HG02938 (cell line): ENCODE measurements at regions not wholly inside any gene's neighbourhood (a gene's known extent, or its start where the extent isn't known, plus 50 kb on each side); places are given as distances from the start of the nearest gene placed in this dataset.

ENCODE experiments used
- ATAC-seq: cut with Tn5 transposase; IDR thresholded peaks from one replicate; pipeline ENCODE4 v1.9.1; 2021; ENCODE audit warnings: mild to moderate bottlenecking, moderate library complexity; ENCODE audit not compliant: unreplicated experiment

DNA sequence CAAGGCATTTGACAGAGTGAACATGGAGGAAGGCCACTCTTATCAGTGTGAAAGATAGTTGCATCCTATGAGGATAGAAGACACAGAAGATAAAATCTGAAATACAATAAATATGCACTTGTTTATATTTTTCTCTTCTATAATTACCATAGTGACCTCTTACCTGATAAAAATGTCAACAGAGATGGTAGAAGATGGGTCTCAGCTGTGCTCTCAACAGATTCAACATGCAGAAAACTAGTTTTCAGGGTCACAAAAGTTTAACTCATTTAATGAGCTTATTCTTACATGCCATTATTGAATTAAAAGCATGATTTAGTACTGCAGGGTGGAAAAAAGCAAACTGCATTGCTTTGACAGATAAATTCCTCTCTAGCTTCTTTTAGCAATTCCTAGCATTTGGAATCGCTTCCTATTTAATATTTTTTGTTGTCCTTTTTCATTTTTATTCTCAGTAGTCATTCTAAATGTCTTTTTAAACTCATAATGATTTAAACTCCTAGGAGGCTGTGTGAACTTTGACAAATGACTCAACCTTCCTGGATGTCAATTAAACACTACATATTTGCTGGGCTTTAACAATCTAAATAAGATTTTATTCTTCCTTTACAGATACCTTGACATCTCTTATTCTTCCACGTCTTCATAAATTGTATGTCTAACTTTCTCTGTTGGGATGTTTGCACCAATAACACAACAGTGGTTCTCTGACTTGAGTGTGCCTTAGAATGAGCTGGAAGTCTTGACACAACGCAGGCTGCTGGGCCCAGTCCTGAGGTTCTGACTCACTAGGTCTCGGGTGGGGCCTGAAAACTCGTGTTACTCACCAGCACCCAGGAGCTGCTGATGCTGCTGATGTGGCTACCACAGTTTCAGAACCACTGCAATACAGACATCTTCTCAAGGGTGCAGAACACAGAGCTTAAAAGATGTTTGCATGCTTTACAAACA is 565.5 kb upstream of the IGFBP3 start:
- ATAC-seq, result no peak

DNA sequence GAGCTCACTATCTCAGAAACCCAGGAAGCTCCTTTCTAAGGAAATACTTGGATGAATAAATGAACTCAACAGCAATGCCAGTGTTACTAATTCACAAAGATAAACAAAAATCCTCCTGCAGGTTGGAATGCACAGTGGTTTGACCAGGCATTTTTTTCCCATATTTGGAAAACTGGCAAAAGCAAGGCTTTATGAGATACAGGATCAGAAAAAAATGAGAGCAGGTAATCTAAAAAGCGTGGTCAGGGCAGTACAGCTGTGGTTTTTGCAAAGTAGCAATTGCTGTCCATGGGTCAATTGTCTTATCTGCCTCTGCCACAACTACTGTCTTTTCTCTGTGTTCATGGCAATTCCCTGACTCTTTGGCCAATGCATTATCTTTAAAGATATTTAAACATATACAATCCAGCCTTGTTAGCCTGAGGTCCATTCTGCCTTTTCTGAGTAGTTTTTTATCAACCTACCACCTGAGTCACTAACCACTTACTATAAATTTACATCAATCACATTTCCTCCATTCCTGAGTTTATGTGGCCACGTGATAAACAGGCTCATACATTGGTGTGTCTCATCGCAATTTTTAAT is 564.5 kb upstream of the IGFBP3 start:
- ATAC-seq, result no peak

DNA sequence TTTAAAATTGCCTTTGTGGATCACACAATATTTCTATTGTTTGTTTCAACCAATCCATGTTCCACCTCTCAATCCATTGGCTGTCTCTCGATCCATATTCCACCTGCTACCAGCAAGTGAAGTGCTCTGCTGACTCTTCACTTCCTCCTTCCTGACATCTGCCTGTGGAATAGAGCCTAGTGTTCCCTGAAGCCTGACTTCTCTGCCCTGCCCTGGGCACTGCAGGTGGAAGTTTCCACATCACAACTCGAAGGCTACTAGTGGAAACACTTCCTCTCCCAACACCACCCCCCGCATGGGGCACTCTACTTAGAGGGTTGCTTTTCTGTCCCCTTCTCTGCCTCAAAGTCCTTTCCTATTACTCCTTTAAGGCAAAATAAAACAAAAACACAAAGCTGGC is 563.8 kb upstream of the IGFBP3 start:
- ATAC-seq, result no peak

DNA sequence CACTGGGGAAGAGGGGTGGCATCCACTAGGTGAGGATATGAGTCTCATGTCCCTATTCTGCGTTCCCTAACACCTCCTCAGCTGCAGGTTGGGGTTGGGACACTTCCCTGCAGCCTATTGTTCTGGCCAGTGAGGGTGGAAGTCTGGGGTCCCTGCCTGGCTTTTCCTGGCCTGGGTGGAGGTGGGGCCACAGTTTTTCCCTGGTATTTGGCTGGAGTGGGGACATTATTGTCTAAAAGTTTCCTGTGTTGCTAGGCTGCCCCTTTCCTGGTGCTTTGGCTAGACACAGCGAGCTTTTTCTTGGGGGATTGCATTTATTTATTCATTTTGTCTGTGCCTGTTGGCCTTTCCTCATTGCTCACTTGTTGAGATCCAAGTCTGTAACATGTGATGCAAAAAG is 559.5 kb upstream of the IGFBP3 start:
- ATAC-seq, result no peak

DNA sequence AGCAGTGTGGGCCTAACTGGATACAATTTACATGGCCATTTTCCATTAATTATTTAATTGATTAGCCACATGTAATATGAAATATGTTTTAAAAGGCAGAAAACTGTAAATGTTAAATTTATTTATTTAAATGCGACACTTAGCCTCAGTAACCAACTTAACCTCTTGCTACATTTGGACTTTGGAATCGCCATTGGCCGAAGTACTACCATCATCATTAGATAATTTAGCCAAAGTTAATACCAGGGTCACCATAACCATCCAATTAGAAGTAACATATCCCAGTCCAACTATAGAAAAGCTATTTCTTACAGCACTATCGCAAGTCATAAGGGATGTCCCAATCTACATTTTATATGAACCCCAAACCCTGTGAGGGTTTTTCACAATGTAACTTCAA is 558.6 kb upstream of the IGFBP3 start:
- no peak for ATAC-seq

DNA sequence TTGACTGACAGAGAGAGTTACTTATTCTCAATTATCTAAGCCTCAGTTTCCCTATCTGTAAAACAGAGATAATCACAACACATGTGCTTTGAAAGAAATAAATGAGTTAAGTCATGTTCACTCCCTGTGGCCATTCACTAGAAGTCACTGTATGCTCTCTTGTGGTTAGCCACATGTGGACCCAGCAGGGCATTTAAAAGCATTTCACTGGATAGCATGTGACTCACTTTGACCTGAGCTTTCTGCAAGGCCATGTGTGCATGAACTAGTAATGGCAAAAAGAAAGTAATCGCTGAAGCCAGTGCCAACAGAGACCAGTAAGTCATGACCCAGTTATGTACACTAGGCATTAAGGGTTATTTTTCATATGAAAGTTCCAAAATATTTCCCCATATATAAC is 557.0 kb upstream of the IGFBP3 start:
- ATAC-seq, result no peak

DNA sequence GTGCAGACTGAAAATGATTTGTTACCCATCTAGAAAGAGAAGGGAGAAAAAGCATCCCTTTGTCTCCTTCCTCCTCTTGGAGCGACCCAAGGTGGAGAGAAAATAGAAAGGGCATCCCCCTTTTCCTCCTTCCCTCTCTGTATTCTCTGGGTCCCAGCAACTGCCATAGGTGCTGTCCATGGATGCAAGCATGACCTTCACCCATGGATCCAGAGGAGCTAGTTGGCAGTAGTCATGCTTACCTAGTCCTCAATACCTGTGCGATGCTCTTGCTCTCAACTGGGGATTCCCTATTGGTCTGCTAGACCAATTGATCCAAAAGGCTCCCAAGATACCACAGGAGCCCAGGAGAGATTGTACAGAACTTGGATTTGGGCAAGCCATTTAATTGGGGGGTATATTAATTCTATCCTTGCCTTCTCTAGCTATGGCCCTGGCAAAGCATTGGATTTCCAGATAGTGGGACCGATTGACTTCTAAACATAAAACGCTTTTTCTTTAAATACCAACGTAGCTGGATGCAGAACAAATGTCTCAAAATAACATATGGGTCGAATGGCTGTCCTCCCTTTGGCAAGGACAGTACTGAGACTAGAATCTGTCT is 547.8 kb upstream of the IGFBP3 start:
- no peak for ATAC-seq

DNA sequence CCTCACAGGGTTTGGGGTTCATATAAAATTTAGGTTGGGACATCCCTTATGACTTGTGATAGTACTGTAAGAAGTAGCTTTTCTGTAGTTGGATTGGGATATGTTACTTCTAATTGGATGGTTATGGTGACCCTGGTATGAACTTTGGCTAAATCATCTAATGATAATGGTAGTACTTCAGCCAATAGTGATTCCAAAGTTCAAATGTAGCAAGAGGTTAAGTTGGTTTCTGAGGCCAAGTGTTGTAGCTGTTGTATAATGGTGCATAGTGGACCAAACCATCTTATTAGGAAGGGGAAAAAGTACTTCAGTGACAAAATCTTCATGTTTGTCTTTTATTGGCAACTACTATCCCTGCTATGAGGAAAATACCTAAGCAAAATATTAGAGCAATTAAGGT is 542.1 kb upstream of the IGFBP3 start:
- no peak for ATAC-seq

DNA sequence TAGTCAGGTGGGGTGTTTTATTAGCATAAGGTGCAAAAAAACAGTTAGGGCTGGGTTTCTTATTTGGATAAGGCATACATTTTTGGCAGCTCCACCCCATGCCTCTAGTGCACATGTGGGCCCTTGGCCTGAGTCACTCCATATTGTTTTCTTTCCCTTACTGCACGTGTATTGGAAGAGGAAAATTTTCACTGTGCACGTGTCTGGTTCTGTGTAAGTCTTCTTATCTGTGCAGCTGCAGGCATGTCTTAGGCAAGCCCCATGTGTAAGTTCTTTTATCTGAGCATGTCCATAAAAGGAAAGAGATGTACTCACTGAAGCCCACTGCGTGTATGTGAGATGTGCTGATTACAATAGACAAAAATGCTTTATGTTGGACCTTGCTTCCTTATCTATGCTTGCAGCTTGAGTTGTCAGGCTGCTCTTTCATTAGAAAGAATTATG is 540.3 kb upstream of the IGFBP3 start:
- ATAC-seq, result no peak

DNA sequence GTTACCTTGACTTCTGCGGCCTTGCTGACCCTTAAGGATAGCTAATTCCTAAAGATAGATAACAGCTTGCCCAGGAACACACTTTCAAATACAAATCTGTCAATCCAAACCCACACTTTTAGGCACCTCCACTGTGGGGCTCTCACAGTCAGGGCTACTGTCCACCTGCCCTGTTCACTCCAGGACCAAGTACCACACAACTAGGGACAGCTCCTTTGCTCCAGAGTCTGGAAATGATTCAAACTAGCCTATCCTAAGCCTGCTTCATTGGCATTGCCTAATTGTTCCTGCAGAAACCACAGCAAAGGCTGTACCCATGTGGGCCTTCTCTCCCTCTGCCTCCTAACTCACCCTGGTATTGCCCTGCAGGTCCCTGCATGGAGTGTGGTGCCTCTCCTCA is 538.9 kb upstream of the IGFBP3 start:
- ATAC-seq, result no peak

DNA sequence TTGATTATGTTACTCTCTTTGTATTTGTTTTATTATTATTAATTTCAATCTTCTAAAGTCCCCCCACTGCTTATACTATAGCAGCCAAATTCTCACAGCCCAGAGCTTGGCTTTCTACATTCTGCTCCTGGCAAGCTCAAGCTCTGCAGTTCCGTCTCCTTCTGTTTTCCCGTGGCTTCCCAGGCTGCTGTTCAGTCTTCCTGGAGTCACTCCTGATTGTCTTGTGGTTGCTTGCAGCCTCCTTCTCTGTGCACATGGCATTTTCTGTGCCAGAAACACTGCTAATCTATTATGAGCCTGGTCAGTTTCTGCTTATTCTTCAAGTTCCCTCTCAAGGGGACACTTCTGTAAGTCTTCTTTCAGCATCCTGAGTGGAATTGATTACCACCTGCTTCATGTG is 533.7 kb upstream of the IGFBP3 start:
- no peak for ATAC-seq

DNA sequence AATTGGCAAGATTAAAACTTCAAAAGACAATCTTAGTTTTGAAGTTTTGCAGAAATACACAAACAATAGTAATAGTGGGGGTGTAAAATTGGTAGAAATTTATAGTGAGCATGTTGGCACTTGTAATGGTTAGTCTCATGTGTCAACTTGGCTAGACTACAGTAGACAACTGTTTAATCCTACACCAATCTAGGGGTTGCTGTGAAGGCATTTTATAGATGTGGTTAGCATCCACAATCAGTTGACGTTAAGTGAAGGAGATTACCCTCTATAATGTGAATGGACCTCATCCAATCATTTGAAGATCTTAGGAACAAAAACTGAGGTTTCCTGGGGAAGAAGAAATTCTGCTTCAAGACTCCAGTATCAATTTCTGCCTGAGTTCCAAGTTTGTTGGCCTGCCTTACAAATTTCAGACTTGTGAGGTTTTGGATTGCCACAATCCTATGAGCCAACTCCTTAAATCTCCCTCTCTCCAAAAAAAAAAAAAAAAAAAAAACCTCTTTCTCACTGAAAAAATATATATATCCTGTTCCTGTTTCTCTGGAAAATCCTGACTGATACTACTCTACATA is 531.6 kb upstream of the IGFBP3 start:
- ATAC-seq, result no peak

DNA sequence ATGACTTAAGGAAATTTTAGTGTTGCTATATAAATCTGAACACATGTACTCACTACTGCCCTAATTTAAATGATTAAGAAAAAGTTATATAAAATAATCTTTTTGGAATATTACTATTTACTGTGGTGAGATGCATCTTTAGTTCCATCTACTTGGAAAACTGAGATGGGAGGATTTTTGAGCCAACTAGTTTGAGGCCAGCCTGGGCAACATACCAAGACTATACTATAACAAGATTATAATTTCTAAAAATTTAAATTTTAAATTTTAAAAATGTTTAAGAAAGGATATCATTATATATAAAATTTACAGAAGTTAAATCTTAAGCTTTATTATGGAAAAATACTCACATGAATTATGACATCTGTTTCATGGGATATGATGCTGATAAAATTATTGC is 530.8 kb upstream of the IGFBP3 start:
- ATAC-seq, result no peak

DNA sequence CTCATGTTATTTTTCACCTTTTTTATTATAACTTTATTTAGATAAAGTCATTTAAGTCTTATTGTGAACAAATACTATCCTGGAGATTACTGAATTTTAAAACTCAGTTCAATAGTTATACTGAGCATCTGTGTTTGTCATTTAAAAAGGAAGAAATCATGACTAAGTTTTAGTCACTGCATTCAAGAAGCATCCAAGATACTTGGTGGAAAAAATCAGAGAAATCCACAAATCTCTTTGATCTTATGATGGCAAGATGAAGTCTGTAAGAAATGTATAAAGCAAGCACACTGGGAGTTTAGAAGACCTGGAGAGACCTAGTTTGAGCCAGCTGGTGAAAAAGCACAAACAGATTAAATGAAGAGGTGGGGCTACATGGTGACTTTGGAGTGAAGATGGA is 529.8 kb upstream of the IGFBP3 start:
- ATAC-seq, result no peak

DNA sequence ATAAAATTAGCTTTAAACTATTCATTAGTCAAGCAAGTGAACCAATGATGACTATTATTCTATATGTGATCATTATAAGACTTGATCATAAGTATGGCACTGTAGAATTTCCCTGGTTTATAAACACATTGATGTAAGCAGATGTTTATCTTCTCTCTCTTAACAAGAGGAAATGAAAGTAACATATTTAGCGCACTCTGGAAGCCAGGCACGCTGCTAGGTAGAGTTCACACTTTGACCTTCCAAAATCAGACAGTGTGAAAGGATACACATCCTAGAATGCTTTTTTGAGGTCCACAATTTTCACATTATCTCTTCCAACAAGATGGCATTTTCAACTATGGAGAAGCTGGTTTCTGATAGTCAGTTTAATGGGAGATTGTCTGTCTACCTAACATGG is 529.4 kb upstream of the IGFBP3 start:
- no peak for ATAC-seq

DNA sequence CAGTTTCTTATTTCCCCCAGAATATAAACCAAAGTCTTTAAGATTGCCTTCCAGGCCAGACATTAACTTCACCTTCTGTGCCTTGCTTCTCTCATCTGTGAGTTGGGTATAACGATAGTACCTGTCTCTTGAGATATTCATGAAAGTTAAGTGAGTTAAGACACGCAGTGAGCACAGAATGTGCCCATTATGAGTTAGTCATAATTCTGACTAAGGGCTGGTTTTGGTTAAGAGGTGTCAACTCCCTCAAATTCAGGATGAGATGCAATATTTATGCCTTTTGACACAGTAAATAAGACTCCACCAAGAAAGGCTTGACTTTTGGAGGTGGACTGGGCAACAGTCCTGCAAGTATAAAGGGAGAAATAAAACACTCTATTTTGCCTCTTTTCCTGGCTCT is 528.7 kb upstream of the IGFBP3 start:
- ATAC-seq, result no peak

DNA sequence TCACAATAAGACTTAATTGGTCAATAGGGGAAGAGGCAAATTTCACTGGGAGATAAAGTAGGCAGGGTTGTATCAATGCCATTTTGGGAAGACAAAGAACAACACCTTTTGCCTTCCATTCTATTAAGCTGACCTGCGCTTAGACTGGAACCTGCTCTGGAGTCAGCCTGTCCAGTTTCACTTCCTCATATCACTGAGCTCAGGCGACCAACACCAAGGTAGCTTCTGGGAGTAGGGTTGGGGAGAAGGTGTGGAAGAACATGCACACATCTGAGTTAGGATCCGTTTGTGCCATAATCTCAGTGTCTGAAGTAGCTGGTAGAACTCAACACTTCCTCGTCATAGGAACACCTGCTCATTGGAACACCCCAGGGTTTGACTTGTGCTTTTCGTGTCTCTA is 527.4 kb upstream of the IGFBP3 start:
- ATAC-seq, result no peak

DNA sequence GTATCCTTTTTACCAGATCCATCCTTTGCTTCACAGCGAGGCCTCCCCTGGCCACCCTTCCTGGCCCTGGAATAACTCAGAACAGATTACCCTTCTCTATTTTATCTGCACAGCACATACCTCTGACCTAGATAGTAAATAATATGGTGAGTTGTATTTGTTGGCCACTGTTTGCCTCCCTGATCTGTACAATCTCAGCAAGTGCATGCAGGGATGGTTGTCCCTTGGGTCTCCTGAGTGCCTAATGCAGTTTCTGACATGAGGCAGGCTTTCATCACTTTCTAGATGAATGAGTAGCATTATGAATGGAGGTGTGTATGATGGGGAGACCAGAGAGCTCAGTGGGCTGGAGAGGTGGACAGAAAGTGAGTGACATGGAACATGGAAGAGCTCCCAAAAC is 525.1 kb upstream of the IGFBP3 start:
- no peak for ATAC-seq

DNA sequence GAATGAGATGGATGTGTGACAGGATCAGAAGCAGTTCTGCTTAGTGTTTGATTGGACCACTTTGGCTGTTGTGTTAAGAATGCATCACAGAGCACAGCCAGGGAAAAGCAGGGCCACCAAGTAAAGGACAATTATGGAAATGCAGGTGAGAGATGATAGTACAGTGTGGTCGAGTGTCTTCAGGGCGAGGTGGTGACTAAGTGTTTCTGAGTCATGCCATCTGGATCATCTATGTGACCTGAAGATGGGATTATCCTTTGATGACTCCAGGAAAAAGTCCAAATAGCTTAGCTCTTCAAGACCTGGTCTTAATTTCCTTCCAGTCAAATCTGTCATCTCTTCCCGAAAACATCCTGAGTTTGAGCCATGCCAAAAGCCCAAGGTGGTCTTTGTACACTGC is 523.2 kb upstream of the IGFBP3 start:
- no peak for ATAC-seq

DNA sequence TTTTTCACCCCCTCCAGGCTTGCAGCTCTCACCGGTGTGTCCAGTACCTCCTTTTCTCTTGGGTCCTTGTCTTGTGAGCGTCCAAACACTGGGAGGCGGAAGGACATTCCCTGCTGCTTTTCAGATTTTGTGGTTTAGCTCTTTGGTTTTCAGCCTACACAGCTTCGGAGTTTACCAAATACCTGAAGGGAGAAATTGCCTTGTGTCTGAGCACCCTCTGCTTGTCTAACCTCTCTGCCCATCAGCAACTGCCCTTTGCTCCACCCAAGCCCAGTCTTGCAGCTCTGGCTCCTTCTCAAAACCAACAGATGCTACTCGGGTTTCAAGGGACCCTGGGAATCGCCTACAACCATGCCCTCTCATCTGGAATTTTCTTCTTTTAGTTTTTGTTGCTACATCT is 519.1 kb upstream of the IGFBP3 start:
- no peak for ATAC-seq

DNA sequence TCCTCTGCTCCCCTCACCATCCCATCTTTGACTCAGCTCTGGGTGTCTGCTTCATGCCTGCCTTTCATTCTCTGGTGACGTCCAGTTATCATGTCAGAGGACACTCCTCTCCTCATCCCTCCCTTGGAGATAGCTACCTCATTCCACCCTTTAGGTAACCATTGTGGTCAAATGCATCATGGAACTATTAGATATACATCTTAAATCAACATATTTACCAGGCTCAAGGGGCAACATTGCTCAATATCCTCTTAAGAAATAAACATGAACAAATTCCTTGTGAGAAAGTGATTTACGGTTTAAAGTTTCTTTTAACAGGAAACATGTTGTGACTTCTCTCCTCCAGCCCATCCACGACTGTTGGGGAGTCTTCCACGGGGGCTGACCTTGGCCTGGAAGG is 511.6 kb upstream of the IGFBP3 start:
- no peak for ATAC-seq

DNA sequence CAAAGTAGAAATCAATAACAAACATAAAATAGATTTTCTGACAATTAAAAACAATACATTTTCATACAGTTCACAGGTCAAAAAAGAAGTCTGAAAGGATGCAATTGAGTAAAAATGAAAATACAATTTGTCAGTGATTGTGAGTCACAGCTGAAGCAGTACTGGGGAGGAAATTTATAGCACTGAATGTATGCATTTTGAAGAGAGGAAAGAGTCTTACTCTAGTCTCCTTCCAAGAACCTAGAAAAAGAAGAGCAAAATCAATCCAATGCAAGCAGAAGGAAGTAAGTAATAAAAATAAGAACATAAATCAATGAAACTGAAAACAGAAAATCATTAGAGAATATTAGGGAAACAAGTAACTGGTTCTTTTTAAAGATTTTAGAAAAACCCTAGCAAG is 507.2 kb upstream of the IGFBP3 start:
- ATAC-seq, result no peak
